Ovary (tissue), 3 donors: ENCODE measurements at regions not wholly inside any gene's neighbourhood (a gene's known extent, or its start where the extent isn't known, plus 50 kb on each side); places are given as distances from the start of the nearest gene placed in this dataset.

Experiments
- CTCF ChIP-seq, 3 donors: fragments of 450-650 bp in 2 of 3; fragments of 200-600 bp in 1 of 3; IDR thresholded peaks; one replicate each; pipeline versions ENCODE4 v1.5.1 to v1.8.0; 2016 to 2022; ENCODE audit warnings: antibody characterized with exemption in 3 of 3, mild to moderate bottlenecking in 1 of 3
- EP300 ChIP-seq: sonication (generic); formaldehyde crosslinking; IDR thresholded peaks from one replicate; pipeline ENCODE4 v1.6.1; 2017; ENCODE audit warnings: antibody characterized with exemption
- POLR2A ChIP-seq: fragments of 450-650 bp; IDR thresholded peaks from one replicate; pipeline ENCODE4 v1.6.1; 2017; ENCODE audit warnings: antibody characterized with exemption, mild to moderate bottlenecking, moderate library complexity
- donor health status: DM: no; HTN: no; CAD: no.

GRCh38 chrX:128884430-128884829, 638.9 kb downstream of the SMARCA1 start:
- TF ChIP-seq CTCF (IDR thresholded peaks at IDR 0.05) (no peak), POLR2A (no peak), EP300 (no peak)
